H9 (cell line): ENCODE measurements at regions not wholly inside any gene's neighbourhood (a gene's known extent, or its start where the extent isn't known, plus 50 kb on each side); places are given as distances from the start of the nearest gene placed in this dataset.

Experiments
- DNase-seq: peaks from one replicate; pipeline ENCODE4 v3.0.0-alpha.2; 2017
- H2AFZ ChIP-seq: one replicate; pipeline ENCODE4 v1.6.1; 2013; ENCODE audit warnings: mild to moderate bottlenecking, low read length, control low read depth, moderate library complexity
- H2AK5ac ChIP-seq: 2 replicates; pipeline ENCODE4 v1.6.1; 2013; ENCODE audit warnings: low read length, control low read depth, mixed read lengths; ENCODE audit not compliant: insufficient read length
- H2BK120ac ChIP-seq: one replicate; pipeline ENCODE4 v1.6.1; 2013; ENCODE audit warnings: low read depth, mild to moderate bottlenecking, low read length, control low read depth, inconsistent platforms; ENCODE audit not compliant: poor library complexity, severe bottlenecking
- H2BK12ac ChIP-seq: 2 replicates; pipeline ENCODE4 v1.6.1; 2013; ENCODE audit warnings: low read length, control low read depth, mixed read lengths, low read depth; ENCODE audit not compliant: insufficient read length
- H2BK15ac ChIP-seq: 2 replicates; pipeline ENCODE4 v1.6.1; 2013; ENCODE audit warnings: low read depth, low read length, control low read depth
- H2BK20ac ChIP-seq: one replicate; pipeline ENCODE4 v1.6.1; 2013; ENCODE audit warnings: low read depth, mild to moderate bottlenecking, low read length, control low read depth, inconsistent platforms; ENCODE audit not compliant: poor library complexity, severe bottlenecking
- H2BK5ac ChIP-seq: 2 replicates; pipeline ENCODE4 v1.6.1; 2013; ENCODE audit warnings: low read length, control low read depth, mixed read lengths; ENCODE audit not compliant: insufficient read length
- H3K14ac ChIP-seq: 2 replicates; pipeline ENCODE4 v1.6.1; 2013; ENCODE audit warnings: low read length, control low read depth; ENCODE audit not compliant: insufficient read depth
- H3K18ac ChIP-seq: 2 replicates; pipeline ENCODE4 v1.6.1; 2013; ENCODE audit warnings: low read depth, mild to moderate bottlenecking, mixed read lengths, low read length, control low read depth; ENCODE audit not compliant: insufficient read length
- H3K23ac ChIP-seq: 2 replicates; pipeline ENCODE4 v1.6.1; 2013; ENCODE audit warnings: low read length, control low read depth, mixed read lengths, low read depth; ENCODE audit not compliant: insufficient read length
- H3K23me2 ChIP-seq: 2 replicates; pipeline ENCODE4 v1.6.1; 2013; ENCODE audit warnings: low read depth, mild to moderate bottlenecking, mixed read lengths, low read length, control low read depth; ENCODE audit not compliant: insufficient read length, poor library complexity, severe bottlenecking
- H3K27ac ChIP-seq: 2 replicates; pipeline ENCODE4 v1.5.1; 2013; ENCODE audit warnings: low read length, control low read depth, mixed read lengths, low read depth; ENCODE audit not compliant: insufficient read length
- H3K27me3 ChIP-seq: 2 replicates; pipeline ENCODE4 v1.6.1; 2013; ENCODE audit warnings: low read length, control low read depth, inconsistent platforms; ENCODE audit not compliant: insufficient read depth
- H3K4ac ChIP-seq: 2 replicates; pipeline ENCODE4 v1.6.1; 2013; ENCODE audit warnings: low read depth, mild to moderate bottlenecking, control low read depth, inconsistent platforms, low read length, moderate library complexity
- H3K4me1 ChIP-seq: 2 replicates; pipeline ENCODE4 v1.6.1; 2013; ENCODE audit warnings: low read length, control low read depth, inconsistent platforms; ENCODE audit not compliant: insufficient read depth
- H3K4me2 ChIP-seq: 2 replicates; pipeline ENCODE4 v1.6.1; 2013; ENCODE audit warnings: low read length, control low read depth, mixed read lengths; ENCODE audit not compliant: insufficient read length, insufficient read depth
- H3K56ac ChIP-seq: 2 replicates; pipeline ENCODE4 v1.6.1; 2013; ENCODE audit warnings: low read depth, mild to moderate bottlenecking, mixed read lengths, low read length, control low read depth; ENCODE audit not compliant: insufficient read length
- H3K79me1 ChIP-seq: 2 replicates; pipeline ENCODE4 v1.6.1; 2013; ENCODE audit warnings: low read depth, mild to moderate bottlenecking, moderate library complexity, low read length, control low read depth, inconsistent platforms; ENCODE audit not compliant: insufficient read depth, poor library complexity, severe bottlenecking
- H3K79me2 ChIP-seq: 2 replicates; pipeline ENCODE4 v1.6.1; 2013; ENCODE audit warnings: low read length, control low read depth, inconsistent platforms; ENCODE audit not compliant: insufficient read depth
- H3K9ac ChIP-seq: 2 replicates; pipeline ENCODE4 v1.6.1; 2013; ENCODE audit warnings: low read length, control low read depth, mixed read lengths; ENCODE audit not compliant: insufficient read length; ENCODE audit errors: extremely low read depth
- H3K9me3 ChIP-seq: one replicate; pipeline ENCODE4 v1.6.1; 2013; ENCODE audit warnings: low read depth, low read length, inconsistent platforms; ENCODE audit not compliant: control insufficient read depth
- H3T11ph ChIP-seq: one replicate; pipeline ENCODE4 v1.6.1; 2013; ENCODE audit warnings: mild to moderate bottlenecking, low read length, control low read depth, inconsistent platforms
- H4K20me1 ChIP-seq: one replicate; pipeline ENCODE4 v1.6.1; 2013; ENCODE audit not compliant: control insufficient read depth, insufficient read length, insufficient read depth
- H4K5ac ChIP-seq: 2 replicates; pipeline ENCODE4 v1.6.1; 2013; ENCODE audit warnings: low read depth, mild to moderate bottlenecking, mixed read lengths, low read length, control low read depth; ENCODE audit not compliant: insufficient read length
- H4K8ac ChIP-seq: replicated peaks from 2 replicates; pipeline ENCODE4 v1.6.1; 2013; ENCODE audit warnings: low read length, control low read depth, mixed read lengths, low read depth; ENCODE audit not compliant: insufficient read length
- H4K91ac ChIP-seq: 2 replicates; pipeline ENCODE4 v1.6.1; 2013; ENCODE audit warnings: low read depth, mild to moderate bottlenecking, moderate library complexity, mixed read lengths, low read length, control low read depth; ENCODE audit not compliant: insufficient read length
- H3K27ac Mint-ChIP-seq, 3 experiments: 2 replicates in 2 of 3; 3 replicates in 1 of 3; pipeline ENCODE4 v1.8.0; 2020 to 2021; ENCODE audit warnings: mixed read lengths in 3 of 3, mild to moderate bottlenecking in 1 of 3, moderate library complexity in 1 of 3
- H3K27me3 Mint-ChIP-seq: 2 replicates; pipeline ENCODE4 v1.8.0; 2021; ENCODE audit warnings: low read depth, mild to moderate bottlenecking, moderate library complexity, mixed read lengths
- H3K36me3 Mint-ChIP-seq, 3 experiments: 2 replicates in 2 of 3; 3 replicates in 1 of 3; pipeline ENCODE4 v1.8.0; 2020 to 2021; ENCODE audit warnings: low read depth in 3 of 3, mixed read lengths in 3 of 3; ENCODE audit not compliant: insufficient read depth in 1 of 3
- H3K4me1 Mint-ChIP-seq, 2 experiments: 2 replicates each; pipeline ENCODE4 v1.8.0; 2020; ENCODE audit warnings: mixed read lengths in 2 of 2
- H3K4me3 Mint-ChIP-seq, 2 experiments: 2 replicates in 1 of 2; 3 replicates in 1 of 2; pipeline ENCODE4 v1.8.0; 2020 to 2021; ENCODE audit warnings: mild to moderate bottlenecking in 2 of 2, mixed read lengths in 2 of 2, moderate library complexity in 1 of 2
- H3K9me3 Mint-ChIP-seq, 2 experiments: 2 replicates in 1 of 2; 3 replicates in 1 of 2; pipeline ENCODE4 v1.8.0; 2020; ENCODE audit warnings: mild to moderate bottlenecking in 2 of 2, mixed read lengths in 2 of 2, moderate library complexity in 1 of 2
- WGBS: extraction: QIAGEN DNeasy Blood & Tissue Kit; methylation state at CpG from one replicate; pipeline ENCODE4 v1.1.7; 2013; ENCODE audit warnings: missing lambda C conversion rate, low lambda C conversion rate, mixed read lengths; ENCODE audit not compliant: insufficient read length; ENCODE audit errors: extremely low coverage; 5-methylcytosine and 5-hydroxymethylcytosine counted together
- TF ChIP-seq, protein P1 (sequence below): fragments of 200-600 bp; sonication (generic); conservative IDR thresholded peaks from 3 replicates; pipeline ENCODE4 v1.8.0; 2021; ENCODE audit warnings: antibody characterized with exemption, mild to moderate bottlenecking

DNA sequence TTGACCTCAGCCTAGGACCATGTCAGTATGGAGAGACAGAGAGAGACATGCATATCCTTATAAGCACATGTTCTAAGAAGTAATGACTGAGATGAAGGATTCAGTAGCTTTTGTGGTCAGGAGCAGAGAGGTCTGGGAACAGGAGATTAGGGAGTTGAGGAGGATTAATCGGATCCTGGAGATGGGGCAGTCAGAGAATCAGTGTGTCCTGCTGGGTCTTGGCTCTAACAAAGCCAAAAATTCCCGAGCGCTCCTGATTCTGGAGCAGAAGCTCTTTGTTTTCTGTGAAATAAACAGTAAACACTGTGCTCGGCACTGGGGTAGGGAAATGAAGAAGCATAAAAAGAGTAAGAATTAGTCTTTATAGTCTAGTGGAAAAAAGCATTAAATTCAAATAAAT is 520.0 kb upstream of the CLINT1 start:
- H3K27ac Mint-ChIP-seq = peak overlapping the region in 1 of 3 experiments; percentile 18; a peak in 1 of 7 replicates
- no peak overlapping the region for H3K4me2 ChIP-seq
- H3K4me3 Mint-ChIP-seq = no peak overlapping the region
- no peak overlapping the region for H3K56ac ChIP-seq
- H3K79me1 ChIP-seq = no peaks in the 10 kb centered on the region
- H4K5ac ChIP-seq = no peak overlapping the region
- WGBS = no CpG with 5 or more reads among the region's 4 CpGs
- H3K4ac ChIP-seq = no peak overlapping the region
- H3K14ac ChIP-seq = no peak overlapping the region
- H2BK12ac ChIP-seq = no peak overlapping the region
- H2BK15ac ChIP-seq = no peak overlapping the region
- no peak overlapping the region for H4K8ac ChIP-seq
- peaks cover 4 to 5% of the 10 kb centered on the region in 2 experiments for H3K9me3 Mint-ChIP-seq
- H4K20me1 ChIP-seq = no peaks in the 10 kb centered on the region
- H3K27me3 Mint-ChIP-seq = peaks cover 3% of the 10 kb centered on the region
- H4K91ac ChIP-seq = no peak overlapping the region
- H3K4me1 ChIP-seq = no peaks in the 10 kb centered on the region; the same call in 1 of the 2 replicates
- no peak overlapping the region for H3K9ac ChIP-seq
- H2BK20ac ChIP-seq = no peak overlapping the region
- no peak overlapping the region for H2AFZ ChIP-seq
- no peaks in the 10 kb centered on the region for H3K9me3 ChIP-seq
- no peak overlapping the region for H3K27ac ChIP-seq
- H3K27me3 ChIP-seq = no peaks in the 10 kb centered on the region
- TF ChIP-seq, protein P1, sequence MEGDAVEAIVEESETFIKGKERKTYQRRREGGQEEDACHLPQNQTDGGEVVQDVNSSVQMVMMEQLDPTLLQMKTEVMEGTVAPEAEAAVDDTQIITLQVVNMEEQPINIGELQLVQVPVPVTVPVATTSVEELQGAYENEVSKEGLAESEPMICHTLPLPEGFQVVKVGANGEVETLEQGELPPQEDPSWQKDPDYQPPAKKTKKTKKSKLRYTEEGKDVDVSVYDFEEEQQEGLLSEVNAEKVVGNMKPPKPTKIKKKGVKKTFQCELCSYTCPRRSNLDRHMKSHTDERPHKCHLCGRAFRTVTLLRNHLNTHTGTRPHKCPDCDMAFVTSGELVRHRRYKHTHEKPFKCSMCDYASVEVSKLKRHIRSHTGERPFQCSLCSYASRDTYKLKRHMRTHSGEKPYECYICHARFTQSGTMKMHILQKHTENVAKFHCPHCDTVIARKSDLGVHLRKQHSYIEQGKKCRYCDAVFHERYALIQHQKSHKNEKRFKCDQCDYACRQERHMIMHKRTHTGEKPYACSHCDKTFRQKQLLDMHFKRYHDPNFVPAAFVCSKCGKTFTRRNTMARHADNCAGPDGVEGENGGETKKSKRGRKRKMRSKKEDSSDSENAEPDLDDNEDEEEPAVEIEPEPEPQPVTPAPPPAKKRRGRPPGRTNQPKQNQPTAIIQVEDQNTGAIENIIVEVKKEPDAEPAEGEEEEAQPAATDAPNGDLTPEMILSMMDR = no peak
- peaks cover 0 to 9% (median 2%) of the 10 kb centered on the region in 3 experiments; a peak in 4 of 7 replicates for H3K36me3 Mint-ChIP-seq
- no peaks in the 10 kb centered on the region for H3K23me2 ChIP-seq
- H2AK5ac ChIP-seq = no peak overlapping the region
- no peak overlapping the region for H3T11ph ChIP-seq
- no peak overlapping the region for H2BK120ac ChIP-seq
- H3K18ac ChIP-seq = no peak overlapping the region
- H3K79me2 ChIP-seq = no peaks in the 10 kb centered on the region
- no peak overlapping the region for H3K23ac ChIP-seq
- DNase-seq = no peak
- H2BK5ac ChIP-seq = no peak overlapping the region
- H3K4me1 Mint-ChIP-seq = peaks cover 18 to 23% of the 10 kb centered on the region in 2 experiments
